Osteocyte (in vitro differentiated cells): ENCODE measurements at regions not wholly inside any gene's neighbourhood (a gene's known extent, or its start where the extent isn't known, plus 50 kb on each side); places are given as distances from the start of the nearest gene placed in this dataset.

ENCODE experiments used
- DNase-seq: peaks from one replicate; pipeline ENCODE4 v3.0.0; 2021; ENCODE audit warnings: mixed read lengths; ENCODE audit not compliant: unreplicated experiment; ENCODE audit errors: extremely low spot score
- H3K27ac Mint-ChIP-seq: one replicate; pipeline ENCODE4 v1.8.0; 2021; ENCODE audit warnings: mild to moderate bottlenecking, mixed read lengths; ENCODE audit not compliant: unreplicated experiment
- H3K27me3 Mint-ChIP-seq: one replicate; pipeline ENCODE4 v1.8.0; 2021; ENCODE audit warnings: mixed read lengths; ENCODE audit not compliant: unreplicated experiment
- H3K36me3 Mint-ChIP-seq: one replicate; pipeline ENCODE4 v1.8.0; 2021; ENCODE audit warnings: mixed read lengths; ENCODE audit not compliant: unreplicated experiment
- H3K4me1 Mint-ChIP-seq: one replicate; pipeline ENCODE4 v1.8.0; 2021; ENCODE audit warnings: mixed read lengths; ENCODE audit not compliant: unreplicated experiment
- H3K4me3 Mint-ChIP-seq: one replicate; pipeline ENCODE4 v1.8.0; 2021; ENCODE audit warnings: mild to moderate bottlenecking, moderate library complexity, mixed read lengths; ENCODE audit not compliant: unreplicated experiment
- H3K9me3 Mint-ChIP-seq: one replicate; pipeline ENCODE4 v1.8.0; 2021; ENCODE audit warnings: mixed read lengths; ENCODE audit not compliant: unreplicated experiment
- CTCF ChIP-seq: fragments of 200-600 bp; sonication (generic); IDR thresholded peaks from 2 replicates; pipeline ENCODE4 v1.5.0; 2021; ENCODE audit warnings: antibody characterized with exemption, mild to moderate bottlenecking, moderate library complexity

DNA sequence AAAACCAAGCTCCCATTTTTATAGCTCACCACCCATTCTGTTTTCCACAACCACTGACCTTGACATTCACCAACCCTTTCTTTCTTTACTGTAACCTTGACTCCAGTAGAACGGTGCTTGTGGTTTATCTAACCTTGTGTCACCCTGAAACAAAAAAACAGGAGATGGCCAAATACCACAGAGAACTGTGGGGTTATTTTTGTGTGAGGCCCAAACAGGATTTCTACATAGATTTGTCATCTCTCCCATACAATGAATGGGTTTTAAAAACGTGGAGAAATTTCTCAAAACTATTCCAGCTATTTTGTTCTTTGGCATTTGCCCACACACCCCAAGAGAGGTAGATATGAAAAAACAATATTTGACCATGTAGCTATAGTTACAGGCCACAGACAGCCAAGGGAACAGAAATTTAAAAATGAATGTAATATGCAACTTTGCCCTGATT is 231.3 kb upstream of the TANK start:
- no peak for DNase-seq
- no peak for TF ChIP-seq CTCF
- Mint-ChIP-seq H3K4me1 (peaks cover 25% of the 10 kb centered on the region), H3K36me3 (no peaks in the 10 kb centered on the region), H3K27ac (peak overlapping the region; percentile 84), H3K9me3 (no peaks in the 10 kb centered on the region), H3K4me3 (no peak overlapping the region), H3K27me3 (no peaks in the 10 kb centered on the region)

GRCh38 chr2:160931531-160931930 is 228.7 kb upstream of the TANK start:
- Mint-ChIP-seq H3K27ac (no peak overlapping the region), H3K4me1 (peaks cover 25% of the 10 kb centered on the region)
- TF ChIP-seq CTCF, result no peak

DNA sequence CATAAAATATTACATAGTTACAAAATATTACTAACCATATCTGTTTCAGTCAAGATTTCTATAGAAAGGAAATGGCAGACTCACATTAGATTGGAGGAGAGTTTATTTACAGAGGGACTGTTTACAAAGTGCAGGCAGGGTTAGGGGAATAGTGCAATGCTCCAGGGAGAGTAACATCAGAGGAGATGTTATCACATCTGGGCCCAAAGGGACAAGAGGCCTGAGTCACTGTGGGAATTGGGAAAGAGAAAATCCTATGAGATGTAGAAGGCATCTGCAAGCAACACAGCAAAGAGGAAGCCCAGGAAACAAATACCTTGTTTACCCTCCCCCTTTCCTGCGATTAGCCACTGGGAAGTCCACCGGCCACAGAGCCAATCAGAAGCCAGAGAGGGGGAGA is 227.3 kb upstream of the TANK start:
- H3K36me3 Mint-ChIP-seq, result peaks cover 3% of the 10 kb centered on the region

More at GRCh38 chr2:160931531-160931930, 228.7 kb upstream of the TANK start:
- no peaks in the 10 kb centered on the region for H3K27me3 Mint-ChIP-seq
- H3K4me3 Mint-ChIP-seq, result no peak overlapping the region
- no peaks in the 10 kb centered on the region for H3K9me3 Mint-ChIP-seq
- no peaks in the 10 kb centered on the region for H3K36me3 Mint-ChIP-seq
- DNase-seq, result no peak

GRCh38 chr2:160934263-160934662 is 226.0 kb upstream of the TANK start:
- Mint-ChIP-seq H3K36me3 (peaks cover 3% of the 10 kb centered on the region), H3K4me1 (peaks cover 11% of the 10 kb centered on the region), H3K4me3 (no peak overlapping the region), H3K27ac (peak overlapping the region; percentile 18), H3K9me3 (peaks cover 4% of the 10 kb centered on the region), H3K27me3 (no peaks in the 10 kb centered on the region)
- TF ChIP-seq CTCF, result no peak
- no peak for DNase-seq

More for the DNA sequence above, 227.3 kb upstream of the TANK start:
- H3K27me3 Mint-ChIP-seq, result no peaks in the 10 kb centered on the region
- peaks cover 23% of the 10 kb centered on the region for H3K4me1 Mint-ChIP-seq
- DNase-seq, result no peak
- H3K4me3 Mint-ChIP-seq, result no peak overlapping the region
- peaks cover 4% of the 10 kb centered on the region for H3K9me3 Mint-ChIP-seq
- H3K27ac Mint-ChIP-seq, result no peak overlapping the region
- TF ChIP-seq CTCF, result no peak

DNA sequence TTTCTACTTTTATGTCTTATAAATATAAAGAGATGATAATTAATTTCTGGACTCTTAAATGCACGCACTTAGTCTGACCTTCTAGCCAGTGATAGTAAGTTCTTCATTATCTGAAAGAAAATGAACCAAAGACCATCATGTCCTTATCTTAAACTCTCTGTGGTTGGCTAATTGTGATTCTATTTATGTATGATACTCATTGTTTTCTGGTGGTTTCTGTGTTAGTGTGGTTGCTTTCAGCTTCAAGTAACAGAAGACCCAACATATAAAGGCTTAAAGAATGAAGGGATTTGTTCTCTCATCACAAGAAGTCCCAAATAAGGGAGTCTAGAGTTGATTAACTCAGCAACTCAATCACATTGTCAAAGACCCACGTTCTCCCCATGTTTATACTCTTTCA is 225.2 kb upstream of the TANK start:
- Mint-ChIP-seq H3K36me3 (peaks cover 3% of the 10 kb centered on the region), H3K27ac (no peak overlapping the region), H3K9me3 (peaks cover 4% of the 10 kb centered on the region), H3K27me3 (no peaks in the 10 kb centered on the region), H3K4me1 (peaks cover 4% of the 10 kb centered on the region), H3K4me3 (no peak overlapping the region)
- no peak for TF ChIP-seq CTCF
- no peak for DNase-seq
